ENCODE measurements at regions not wholly inside any gene's neighbourhood (a gene's known extent, or its start where the extent isn't known, plus 50 kb on each side); places are given as distances from the start of the nearest gene placed in this dataset.

DNA sequence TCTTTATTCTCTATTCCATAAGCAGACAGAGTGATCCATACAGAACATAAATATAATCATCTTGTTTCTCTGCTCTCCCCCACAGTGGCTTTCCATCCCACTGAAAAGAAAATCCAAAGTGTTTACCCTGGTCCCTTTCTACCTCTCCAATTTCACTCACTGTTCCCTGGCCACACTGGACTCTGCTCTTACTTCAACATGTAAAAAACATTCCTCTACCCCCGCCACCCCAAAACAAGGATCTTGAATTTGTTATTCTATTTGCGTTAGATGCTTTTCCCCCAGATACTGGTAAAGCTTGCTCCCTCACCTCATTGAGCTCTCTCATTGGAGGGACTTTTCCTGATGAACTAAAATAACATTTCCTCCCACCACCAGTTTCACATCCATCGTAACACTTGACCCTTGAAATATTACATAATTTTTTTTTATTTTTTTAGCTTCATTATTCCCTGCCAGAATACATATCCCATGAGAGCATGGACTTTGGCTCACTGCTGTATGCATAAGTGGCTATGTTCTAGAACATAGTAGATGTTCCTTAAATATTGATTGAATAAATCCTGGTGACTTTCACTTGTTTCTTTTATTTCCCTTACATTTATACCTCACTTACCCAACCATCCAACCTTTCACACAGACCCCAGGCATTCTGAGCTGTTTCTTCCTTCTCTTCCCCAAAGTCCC is 162.7 kb upstream of the MEIS2 start:
- Histone ChIP-seq H3K4me3 (no peak overlapping the region), H3K36me3 (no peaks in the 10 kb centered on the region), H3K4me1 (no peaks in the 10 kb centered on the region), H3K27ac (no peak overlapping the region), H3K27me3 (no peaks in the 10 kb centered on the region), H3K9me3 (no peaks in the 10 kb centered on the region)
- 59 to 93% methylated on average over 3 of the region's 3 CpGs for WGBS, 2 donors (ENCODE audit: low coverage in 1 of 2)
- TF ChIP-seq POLR2AphosphoS5 (IDR thresholded peaks at IDR 0.05) (no peak), EP300 (IDR thresholded peaks at IDR 0.05; ENCODE audit: low read depth) (no peak), POLR2A (IDR thresholded peaks at IDR 0.05) (no peak)
- TF ChIP-seq, protein P1, sequence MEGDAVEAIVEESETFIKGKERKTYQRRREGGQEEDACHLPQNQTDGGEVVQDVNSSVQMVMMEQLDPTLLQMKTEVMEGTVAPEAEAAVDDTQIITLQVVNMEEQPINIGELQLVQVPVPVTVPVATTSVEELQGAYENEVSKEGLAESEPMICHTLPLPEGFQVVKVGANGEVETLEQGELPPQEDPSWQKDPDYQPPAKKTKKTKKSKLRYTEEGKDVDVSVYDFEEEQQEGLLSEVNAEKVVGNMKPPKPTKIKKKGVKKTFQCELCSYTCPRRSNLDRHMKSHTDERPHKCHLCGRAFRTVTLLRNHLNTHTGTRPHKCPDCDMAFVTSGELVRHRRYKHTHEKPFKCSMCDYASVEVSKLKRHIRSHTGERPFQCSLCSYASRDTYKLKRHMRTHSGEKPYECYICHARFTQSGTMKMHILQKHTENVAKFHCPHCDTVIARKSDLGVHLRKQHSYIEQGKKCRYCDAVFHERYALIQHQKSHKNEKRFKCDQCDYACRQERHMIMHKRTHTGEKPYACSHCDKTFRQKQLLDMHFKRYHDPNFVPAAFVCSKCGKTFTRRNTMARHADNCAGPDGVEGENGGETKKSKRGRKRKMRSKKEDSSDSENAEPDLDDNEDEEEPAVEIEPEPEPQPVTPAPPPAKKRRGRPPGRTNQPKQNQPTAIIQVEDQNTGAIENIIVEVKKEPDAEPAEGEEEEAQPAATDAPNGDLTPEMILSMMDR (IDR thresholded peaks at IDR 0.05): no peak
- DNase-seq: no peak
- in situ Hi-C loops (cut with MboI; ENCODE audit: low pct_ligation_motif_present in 1 of 4, low pct_unique_long_range_greater_than_20kb in 1 of 4, low sequenced_read_pairs in 3 of 4): no loop called here
- intact Hi-C loops (cut with DNase I; ENCODE audit: low total_unique reads): no loop called here

GRCh38 chr15:37289109-37289765 is 188.9 kb upstream of the MEIS2 start:
- H3K9me3 ChIP-seq: no peaks in the 10 kb centered on the region
- no peaks in the 10 kb centered on the region for H3K36me3 ChIP-seq
- TF ChIP-seq EP300 (IDR thresholded peaks at IDR 0.05; ENCODE audit: low read depth): no peak
- TF ChIP-seq, protein P1 (IDR thresholded peaks at IDR 0.05): no peak
- no peak for TF ChIP-seq POLR2AphosphoS5 (IDR thresholded peaks at IDR 0.05)
- TF ChIP-seq POLR2A (IDR thresholded peaks at IDR 0.05): no peak
- in situ Hi-C loops (cut with MboI; ENCODE audit: low pct_ligation_motif_present in 1 of 4, low pct_unique_long_range_greater_than_20kb in 1 of 4, low sequenced_read_pairs in 3 of 4): no loop called here
- WGBS, 2 donors (ENCODE audit: low coverage in 1 of 2): 33 to 72% methylated on average over 1 to 3 of the region's 3 CpGs
- H3K27me3 ChIP-seq: no peaks in the 10 kb centered on the region
- intact Hi-C loops (cut with DNase I; ENCODE audit: low total_unique reads): no loop called here
- H3K4me1 ChIP-seq: no peaks in the 10 kb centered on the region
- DNase-seq: no peak
- H3K27ac ChIP-seq: no peak overlapping the region
- H3K4me3 ChIP-seq: no peak overlapping the region

DNA sequence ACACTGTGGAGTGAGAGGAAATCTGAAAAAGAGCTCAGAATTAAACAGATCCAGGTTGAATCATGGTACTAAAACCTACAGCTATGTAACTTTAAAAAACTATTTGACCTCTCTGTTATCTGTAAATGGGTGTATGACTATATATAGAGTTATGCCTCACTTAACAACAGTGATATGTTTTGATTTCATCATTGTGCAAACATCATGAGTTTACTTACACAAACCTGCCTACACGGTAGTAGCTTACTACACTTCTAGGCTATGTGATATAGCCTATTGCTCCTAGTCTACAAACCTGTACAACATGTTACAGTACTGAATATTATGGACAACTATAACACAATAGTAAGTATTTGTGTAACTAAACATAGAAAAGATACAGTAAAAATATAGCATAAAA is 191.6 kb upstream of the MEIS2 start:
- no peaks in the 10 kb centered on the region for H3K4me1 ChIP-seq
- H3K36me3 ChIP-seq: no peaks in the 10 kb centered on the region
- DNase-seq: no peak
- in situ Hi-C loops (cut with MboI; ENCODE audit: low pct_ligation_motif_present in 1 of 4, low pct_unique_long_range_greater_than_20kb in 1 of 4, low sequenced_read_pairs in 3 of 4) (no loop called here), intact Hi-C loops (cut with DNase I; ENCODE audit: low total_unique reads) (no loop called here)
- no peaks in the 10 kb centered on the region for H3K9me3 ChIP-seq
- no peak overlapping the region for H3K4me3 ChIP-seq
- TF ChIP-seq POLR2AphosphoS5 (IDR thresholded peaks at IDR 0.05) (no peak), POLR2A (IDR thresholded peaks at IDR 0.05) (no peak), EP300 (IDR thresholded peaks at IDR 0.05; ENCODE audit: low read depth) (no peak)
- TF ChIP-seq, protein P1 (IDR thresholded peaks at IDR 0.05): no peak
- H3K27me3 ChIP-seq: no peaks in the 10 kb centered on the region
- no peak overlapping the region for H3K27ac ChIP-seq
- 45 to 50% methylated on average over 1 of the region's 1 CpG for WGBS, 2 donors (ENCODE audit: low coverage in 1 of 2)

DNA sequence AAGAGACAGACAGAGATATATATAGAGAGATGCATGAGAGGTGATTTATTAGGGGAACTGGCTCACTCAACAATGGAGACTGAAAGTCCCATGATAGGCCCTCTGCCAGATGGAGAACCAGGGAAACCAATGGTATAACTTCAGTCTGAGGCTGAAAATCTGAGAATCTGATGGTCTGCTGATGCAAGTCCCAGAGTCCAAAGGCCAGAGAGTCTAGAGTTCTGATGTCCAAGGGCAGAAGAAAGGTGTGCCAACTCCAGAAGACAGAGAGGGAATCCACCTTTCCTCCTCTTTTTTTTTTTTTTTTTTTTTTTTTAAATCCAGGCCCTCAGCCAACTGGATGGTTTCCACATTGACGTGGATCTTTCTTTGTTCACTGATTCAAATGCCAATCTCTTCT is 197.9 kb upstream of the MEIS2 start:
- no peak overlapping the region for H3K4me3 ChIP-seq
- no peak for DNase-seq
- in situ Hi-C loops (cut with MboI; ENCODE audit: low pct_ligation_motif_present in 1 of 4, low pct_unique_long_range_greater_than_20kb in 1 of 4, low sequenced_read_pairs in 3 of 4): no loop called here

More for the DNA sequence above, 197.9 kb upstream of the MEIS2 start:
- Histone ChIP-seq H3K9me3 (no peaks in the 10 kb centered on the region), H3K27me3 (no peaks in the 10 kb centered on the region), H3K4me1 (no peaks in the 10 kb centered on the region), H3K36me3 (no peaks in the 10 kb centered on the region), H3K27ac (no peak overlapping the region)
- no peak for TF ChIP-seq EP300 (IDR thresholded peaks at IDR 0.05; ENCODE audit: low read depth)
- TF ChIP-seq POLR2AphosphoS5 (IDR thresholded peaks at IDR 0.05): no peak
- TF ChIP-seq POLR2A (IDR thresholded peaks at IDR 0.05): no peak
- TF ChIP-seq, protein P1 (IDR thresholded peaks at IDR 0.05): no peak
- WGBS, 2 donors (ENCODE audit: low coverage in 1 of 2): 43 to 44% methylated on average over 1 of the region's 1 CpG
- intact Hi-C loops (cut with DNase I; ENCODE audit: low total_unique reads): no loop called here
